H9 (cell line): ENCODE measurements at regions not wholly inside any gene's neighbourhood (a gene's known extent, or its start where the extent isn't known, plus 50 kb on each side); places are given as distances from the start of the nearest gene placed in this dataset.

Source experiments
- DNase-seq: peaks from one replicate; pipeline ENCODE4 v3.0.0-alpha.2; 2017
- H2AFZ ChIP-seq: one replicate; pipeline ENCODE4 v1.6.1; 2013; ENCODE audit warnings: mild to moderate bottlenecking, low read length, control low read depth, moderate library complexity
- H2AK5ac ChIP-seq: 2 replicates; pipeline ENCODE4 v1.6.1; 2013; ENCODE audit warnings: low read length, control low read depth, mixed read lengths; ENCODE audit not compliant: insufficient read length
- H2BK120ac ChIP-seq: one replicate; pipeline ENCODE4 v1.6.1; 2013; ENCODE audit warnings: low read depth, mild to moderate bottlenecking, low read length, control low read depth, inconsistent platforms; ENCODE audit not compliant: poor library complexity, severe bottlenecking
- H2BK12ac ChIP-seq: 2 replicates; pipeline ENCODE4 v1.6.1; 2013; ENCODE audit warnings: low read length, control low read depth, mixed read lengths, low read depth; ENCODE audit not compliant: insufficient read length
- H2BK15ac ChIP-seq: 2 replicates; pipeline ENCODE4 v1.6.1; 2013; ENCODE audit warnings: low read depth, low read length, control low read depth
- H2BK20ac ChIP-seq: one replicate; pipeline ENCODE4 v1.6.1; 2013; ENCODE audit warnings: low read depth, mild to moderate bottlenecking, low read length, control low read depth, inconsistent platforms; ENCODE audit not compliant: poor library complexity, severe bottlenecking
- H2BK5ac ChIP-seq: 2 replicates; pipeline ENCODE4 v1.6.1; 2013; ENCODE audit warnings: low read length, control low read depth, mixed read lengths; ENCODE audit not compliant: insufficient read length
- H3K14ac ChIP-seq: 2 replicates; pipeline ENCODE4 v1.6.1; 2013; ENCODE audit warnings: low read length, control low read depth; ENCODE audit not compliant: insufficient read depth
- H3K18ac ChIP-seq: 2 replicates; pipeline ENCODE4 v1.6.1; 2013; ENCODE audit warnings: low read depth, mild to moderate bottlenecking, mixed read lengths, low read length, control low read depth; ENCODE audit not compliant: insufficient read length
- H3K23ac ChIP-seq: 2 replicates; pipeline ENCODE4 v1.6.1; 2013; ENCODE audit warnings: low read length, control low read depth, mixed read lengths, low read depth; ENCODE audit not compliant: insufficient read length
- H3K23me2 ChIP-seq: 2 replicates; pipeline ENCODE4 v1.6.1; 2013; ENCODE audit warnings: low read depth, mild to moderate bottlenecking, mixed read lengths, low read length, control low read depth; ENCODE audit not compliant: insufficient read length, poor library complexity, severe bottlenecking
- H3K27ac ChIP-seq: 2 replicates; pipeline ENCODE4 v1.5.1; 2013; ENCODE audit warnings: low read length, control low read depth, mixed read lengths, low read depth; ENCODE audit not compliant: insufficient read length
- H3K27me3 ChIP-seq: 2 replicates; pipeline ENCODE4 v1.6.1; 2013; ENCODE audit warnings: low read length, control low read depth, inconsistent platforms; ENCODE audit not compliant: insufficient read depth
- H3K4ac ChIP-seq: 2 replicates; pipeline ENCODE4 v1.6.1; 2013; ENCODE audit warnings: low read depth, mild to moderate bottlenecking, control low read depth, inconsistent platforms, low read length, moderate library complexity
- H3K4me1 ChIP-seq: 2 replicates; pipeline ENCODE4 v1.6.1; 2013; ENCODE audit warnings: low read length, control low read depth, inconsistent platforms; ENCODE audit not compliant: insufficient read depth
- H3K4me2 ChIP-seq: 2 replicates; pipeline ENCODE4 v1.6.1; 2013; ENCODE audit warnings: low read length, control low read depth, mixed read lengths; ENCODE audit not compliant: insufficient read length, insufficient read depth
- H3K56ac ChIP-seq: 2 replicates; pipeline ENCODE4 v1.6.1; 2013; ENCODE audit warnings: low read depth, mild to moderate bottlenecking, mixed read lengths, low read length, control low read depth; ENCODE audit not compliant: insufficient read length
- H3K79me1 ChIP-seq: 2 replicates; pipeline ENCODE4 v1.6.1; 2013; ENCODE audit warnings: low read depth, mild to moderate bottlenecking, moderate library complexity, low read length, control low read depth, inconsistent platforms; ENCODE audit not compliant: insufficient read depth, poor library complexity, severe bottlenecking
- H3K79me2 ChIP-seq: 2 replicates; pipeline ENCODE4 v1.6.1; 2013; ENCODE audit warnings: low read length, control low read depth, inconsistent platforms; ENCODE audit not compliant: insufficient read depth
- H3K9ac ChIP-seq: 2 replicates; pipeline ENCODE4 v1.6.1; 2013; ENCODE audit warnings: low read length, control low read depth, mixed read lengths; ENCODE audit not compliant: insufficient read length; ENCODE audit errors: extremely low read depth
- H3K9me3 ChIP-seq: one replicate; pipeline ENCODE4 v1.6.1; 2013; ENCODE audit warnings: low read depth, low read length, inconsistent platforms; ENCODE audit not compliant: control insufficient read depth
- H3T11ph ChIP-seq: one replicate; pipeline ENCODE4 v1.6.1; 2013; ENCODE audit warnings: mild to moderate bottlenecking, low read length, control low read depth, inconsistent platforms
- H4K20me1 ChIP-seq: one replicate; pipeline ENCODE4 v1.6.1; 2013; ENCODE audit not compliant: control insufficient read depth, insufficient read length, insufficient read depth
- H4K5ac ChIP-seq: 2 replicates; pipeline ENCODE4 v1.6.1; 2013; ENCODE audit warnings: low read depth, mild to moderate bottlenecking, mixed read lengths, low read length, control low read depth; ENCODE audit not compliant: insufficient read length
- H4K8ac ChIP-seq: replicated peaks from 2 replicates; pipeline ENCODE4 v1.6.1; 2013; ENCODE audit warnings: low read length, control low read depth, mixed read lengths, low read depth; ENCODE audit not compliant: insufficient read length
- H4K91ac ChIP-seq: 2 replicates; pipeline ENCODE4 v1.6.1; 2013; ENCODE audit warnings: low read depth, mild to moderate bottlenecking, moderate library complexity, mixed read lengths, low read length, control low read depth; ENCODE audit not compliant: insufficient read length
- H3K27ac Mint-ChIP-seq, 3 experiments: 2 replicates in 2 of 3; 3 replicates in 1 of 3; pipeline ENCODE4 v1.8.0; 2020 to 2021; ENCODE audit warnings: mixed read lengths in 3 of 3, mild to moderate bottlenecking in 1 of 3, moderate library complexity in 1 of 3
- H3K27me3 Mint-ChIP-seq: 2 replicates; pipeline ENCODE4 v1.8.0; 2021; ENCODE audit warnings: low read depth, mild to moderate bottlenecking, moderate library complexity, mixed read lengths
- H3K36me3 Mint-ChIP-seq, 3 experiments: 2 replicates in 2 of 3; 3 replicates in 1 of 3; pipeline ENCODE4 v1.8.0; 2020 to 2021; ENCODE audit warnings: low read depth in 3 of 3, mixed read lengths in 3 of 3; ENCODE audit not compliant: insufficient read depth in 1 of 3
- H3K4me1 Mint-ChIP-seq, 2 experiments: 2 replicates each; pipeline ENCODE4 v1.8.0; 2020; ENCODE audit warnings: mixed read lengths in 2 of 2
- H3K4me3 Mint-ChIP-seq, 2 experiments: 2 replicates in 1 of 2; 3 replicates in 1 of 2; pipeline ENCODE4 v1.8.0; 2020 to 2021; ENCODE audit warnings: mild to moderate bottlenecking in 2 of 2, mixed read lengths in 2 of 2, moderate library complexity in 1 of 2
- H3K9me3 Mint-ChIP-seq, 2 experiments: 2 replicates in 1 of 2; 3 replicates in 1 of 2; pipeline ENCODE4 v1.8.0; 2020; ENCODE audit warnings: mild to moderate bottlenecking in 2 of 2, mixed read lengths in 2 of 2, moderate library complexity in 1 of 2
- WGBS: extraction: QIAGEN DNeasy Blood & Tissue Kit; methylation state at CpG from one replicate; pipeline ENCODE4 v1.1.7; 2013; ENCODE audit warnings: missing lambda C conversion rate, low lambda C conversion rate, mixed read lengths; ENCODE audit not compliant: insufficient read length; ENCODE audit errors: extremely low coverage; 5-methylcytosine and 5-hydroxymethylcytosine counted together
- TF ChIP-seq, protein P1 (sequence below): fragments of 200-600 bp; sonication (generic); conservative IDR thresholded peaks from 3 replicates; pipeline ENCODE4 v1.8.0; 2021; ENCODE audit warnings: antibody characterized with exemption, mild to moderate bottlenecking

DNA sequence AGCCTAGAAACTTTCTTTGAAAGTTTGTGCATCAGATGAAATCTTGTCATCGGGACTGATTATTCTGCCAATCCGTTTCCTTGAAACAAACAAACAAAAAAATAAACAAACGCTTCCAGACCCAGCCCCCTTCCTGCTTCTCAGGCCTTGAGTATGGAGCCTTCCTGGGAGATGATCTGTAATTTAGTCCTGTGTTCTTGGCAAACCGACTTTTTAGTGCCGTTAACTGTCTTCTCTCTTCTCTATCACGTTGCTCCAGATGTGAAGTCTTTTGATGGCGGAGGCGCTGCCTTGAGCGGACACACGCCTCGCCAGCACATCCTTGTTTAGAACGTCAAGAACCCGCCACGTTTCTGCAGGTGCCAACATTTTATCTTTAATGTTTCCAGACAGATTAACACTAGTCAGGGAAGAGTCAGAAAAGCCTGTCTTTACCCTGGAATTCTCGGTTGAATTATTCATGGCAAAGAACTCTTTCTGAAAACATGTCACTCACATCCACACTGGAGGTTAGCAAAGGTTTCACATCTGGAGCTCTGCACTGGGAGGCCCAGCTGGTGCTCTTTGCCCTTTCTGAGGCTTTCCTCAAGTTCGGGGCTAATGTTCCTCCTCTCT lies 265.7 kb upstream of the C1orf174 start:
- Histone ChIP-seq H3K23me2 (no peaks in the 10 kb centered on the region), H2BK5ac (no peak overlapping the region), H2BK120ac (no peak overlapping the region), H4K91ac (no peak overlapping the region), H3T11ph (no peak overlapping the region), H3K23ac (no peak overlapping the region), H3K4me2 (no peak overlapping the region), H2BK12ac (no peak overlapping the region), H4K5ac (no peak overlapping the region), H3K4me1 (no peaks in the 10 kb centered on the region), H4K8ac (no peak overlapping the region), H3K14ac (no peak overlapping the region), H2AFZ (no peak overlapping the region), H3K27me3 (no peaks in the 10 kb centered on the region), H3K9ac (no peak overlapping the region), H2BK15ac (no peak overlapping the region), H3K79me2 (no peaks in the 10 kb centered on the region), H2AK5ac (no peak overlapping the region), H3K9me3 (no peaks in the 10 kb centered on the region), H4K20me1 (no peaks in the 10 kb centered on the region), H2BK20ac (no peak overlapping the region), H3K27ac (no peak overlapping the region), H3K4ac (no peak overlapping the region), H3K79me1 (no peaks in the 10 kb centered on the region), H3K18ac (no peak overlapping the region), H3K56ac (no peak overlapping the region)
- Mint-ChIP-seq H3K9me3 (no peaks in the 10 kb centered on the region), H3K4me3 (no peak overlapping the region), H3K27me3 (peaks cover 27% of the 10 kb centered on the region), H3K36me3 (no peaks in the 10 kb centered on the region; a peak in 1 of 7 replicates), H3K27ac (peak overlapping the region in 1 of 3 experiments; percentile 44; a peak in 1 of 7 replicates), H3K4me1 (peaks cover 3 to 10% of the 10 kb centered on the region in 2 experiments; a peak in 3 of 4 replicates)
- WGBS: no CpG with 5 or more reads among the region's 16 CpGs
- TF ChIP-seq, protein P1, sequence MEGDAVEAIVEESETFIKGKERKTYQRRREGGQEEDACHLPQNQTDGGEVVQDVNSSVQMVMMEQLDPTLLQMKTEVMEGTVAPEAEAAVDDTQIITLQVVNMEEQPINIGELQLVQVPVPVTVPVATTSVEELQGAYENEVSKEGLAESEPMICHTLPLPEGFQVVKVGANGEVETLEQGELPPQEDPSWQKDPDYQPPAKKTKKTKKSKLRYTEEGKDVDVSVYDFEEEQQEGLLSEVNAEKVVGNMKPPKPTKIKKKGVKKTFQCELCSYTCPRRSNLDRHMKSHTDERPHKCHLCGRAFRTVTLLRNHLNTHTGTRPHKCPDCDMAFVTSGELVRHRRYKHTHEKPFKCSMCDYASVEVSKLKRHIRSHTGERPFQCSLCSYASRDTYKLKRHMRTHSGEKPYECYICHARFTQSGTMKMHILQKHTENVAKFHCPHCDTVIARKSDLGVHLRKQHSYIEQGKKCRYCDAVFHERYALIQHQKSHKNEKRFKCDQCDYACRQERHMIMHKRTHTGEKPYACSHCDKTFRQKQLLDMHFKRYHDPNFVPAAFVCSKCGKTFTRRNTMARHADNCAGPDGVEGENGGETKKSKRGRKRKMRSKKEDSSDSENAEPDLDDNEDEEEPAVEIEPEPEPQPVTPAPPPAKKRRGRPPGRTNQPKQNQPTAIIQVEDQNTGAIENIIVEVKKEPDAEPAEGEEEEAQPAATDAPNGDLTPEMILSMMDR: no peak
- DNase-seq: no peak
